DND-41 (cell line): ENCODE measurements at regions not wholly inside any gene's neighbourhood (a gene's known extent, or its start where the extent isn't known, plus 50 kb on each side); places are given as distances from the start of the nearest gene placed in this dataset.
A peak's percentile ranks its signal among the peaks of the same experiment; 100 is the strongest.

ENCODE experiments used
- ATAC-seq: fragments of 200-7000 bp; cut with Tn5 transposase; 3 replicates; pipeline ENCODE4 v1.9.1; 2021; ENCODE audit warnings: low read depth; ENCODE audit not compliant: insufficient read depth
- DNase-seq: peaks from one replicate; pipeline ENCODE4 v3.0.0-alpha.2; 2020
- H2AFZ ChIP-seq: 2 replicates; pipeline ENCODE4 v1.6.0; 2012; ENCODE audit warnings: low read depth, low read length
- H3K27ac ChIP-seq: 2 replicates; pipeline ENCODE4 v1.5.1; 2012; ENCODE audit warnings: low read length, inconsistent platforms
- H3K27me3 ChIP-seq: fragments of 200-600 bp; sonication (generic); 2 replicates; pipeline ENCODE4 v1.6.0; 2012; ENCODE audit warnings: low read length, mild to moderate bottlenecking, inconsistent platforms; ENCODE audit not compliant: insufficient read depth, poor library complexity
- H3K36me3 ChIP-seq: 2 replicates; pipeline ENCODE4 v1.5.1; 2012; ENCODE audit warnings: low read length, inconsistent platforms; ENCODE audit not compliant: insufficient read depth
- H3K4me1 ChIP-seq: 2 replicates; pipeline ENCODE4 v1.5.1; 2012; ENCODE audit warnings: mild to moderate bottlenecking, low read length; ENCODE audit not compliant: insufficient read depth
- H3K4me2 ChIP-seq: 2 replicates; pipeline ENCODE4 v1.6.0; 2012; ENCODE audit warnings: mild to moderate bottlenecking, moderate library complexity, low read length, inconsistent platforms; ENCODE audit not compliant: insufficient read depth
- H3K4me3 ChIP-seq, 2 experiments: fragments of 200-600 bp in 1 of 2; shearing (Covaris generic) in 1 of 2; 2 replicates each; pipeline ENCODE4 v1.5.1; 2012 to 2016; ENCODE audit warnings: inconsistent platforms in 2 of 2, low read length in 2 of 2, mild to moderate bottlenecking in 2 of 2, low read depth in 1 of 2, moderate library complexity in 1 of 2
- H3K79me2 ChIP-seq: 2 replicates; pipeline ENCODE4 v1.6.0; 2012; ENCODE audit warnings: low read length, inconsistent platforms; ENCODE audit not compliant: insufficient read depth
- H3K9ac ChIP-seq: 2 replicates; pipeline ENCODE4 v1.6.0; 2012; ENCODE audit warnings: low read depth, mild to moderate bottlenecking, inconsistent platforms, low read length, moderate library complexity
- H3K9me3 ChIP-seq: 2 replicates; pipeline ENCODE4 v1.5.1; 2012; ENCODE audit warnings: low read length, moderate library complexity, mild to moderate bottlenecking, inconsistent platforms; ENCODE audit not compliant: insufficient read depth, severe bottlenecking
- H4K20me1 ChIP-seq: 2 replicates; pipeline ENCODE4 v1.6.0; 2012; ENCODE audit warnings: low read length; ENCODE audit not compliant: insufficient read depth
- CTCF ChIP-seq: IDR thresholded peaks from 2 replicates; pipeline ENCODE4 v1.5.1; 2012; ENCODE audit warnings: borderline replicate concordance, low read length, moderate library complexity, mild to moderate bottlenecking; ENCODE audit not compliant: poor library complexity, severe bottlenecking; ENCODE audit errors: extremely low read depth
- EZH2 ChIP-seq: IDR thresholded peaks from 3 replicates; pipeline ENCODE4 v1.6.1; 2012; ENCODE audit warnings: borderline replicate concordance, low read depth, mild to moderate bottlenecking, moderate library complexity, low read length, inconsistent platforms; ENCODE audit not compliant: severe bottlenecking

GRCh38 chr14:48983351-48983888 lies 602.8 kb downstream of the RPS29 start:
- Histone ChIP-seq H3K79me2 (no peaks in the 10 kb centered on the region), H3K27ac (no peak overlapping the region), H3K9me3 (no peaks in the 10 kb centered on the region), H3K36me3 (no peaks in the 10 kb centered on the region), H4K20me1 (no peaks in the 10 kb centered on the region), H3K4me3 (no peak overlapping the region), H2AFZ (no peak overlapping the region), H3K4me2 (no peak overlapping the region), H3K4me1 (no peaks in the 10 kb centered on the region), H3K9ac (no peak overlapping the region), H3K27me3 (no peaks in the 10 kb centered on the region)
- no peak for ATAC-seq
- DNase-seq, result no peak
- TF ChIP-seq CTCF (no peak), EZH2 (no peak)

- Histone ChIP-seq H3K79me2 (no peaks in the 10 kb centered on the region), H3K4me3 (no peak overlapping the region), H2AFZ (no peak overlapping the region), H3K9ac (no peak overlapping the region), H4K20me1 (no peaks in the 10 kb centered on the region), H3K4me2 (no peak overlapping the region), H3K27me3 (no peaks in the 10 kb centered on the region), H3K27ac (no peak overlapping the region), H3K9me3 (no peaks in the 10 kb centered on the region), H3K36me3 (no peaks in the 10 kb centered on the region), H3K4me1 (no peaks in the 10 kb centered on the region)
- DNase-seq (no peak), ATAC-seq (no peak; the same call in 2 of the 3 replicates)
- TF ChIP-seq CTCF (peak; percentile 30), EZH2 (no peak)
These were observed 611.2 kb downstream of the RPS29 start for GRCh38 chr14:48974994-48975393.

GRCh38 chr14:48973151-48973550 lies 613.0 kb downstream of the RPS29 start:
- H3K27ac ChIP-seq, result no peak overlapping the region
- TF ChIP-seq EZH2 (no peak), CTCF (no peak)
- H3K79me2 ChIP-seq, result no peaks in the 10 kb centered on the region
- no peak overlapping the region for H3K4me3 ChIP-seq
- no peaks in the 10 kb centered on the region for H3K9me3 ChIP-seq
- H3K4me2 ChIP-seq, result no peak overlapping the region
- H3K9ac ChIP-seq, result no peak overlapping the region
- no peaks in the 10 kb centered on the region for H4K20me1 ChIP-seq
- no peaks in the 10 kb centered on the region for H3K27me3 ChIP-seq
- no peak overlapping the region for H2AFZ ChIP-seq
- peaks cover under 1% of the 10 kb centered on the region; the same call in 1 of the 2 replicates for H3K4me1 ChIP-seq
- no peaks in the 10 kb centered on the region for H3K36me3 ChIP-seq
- no peak for DNase-seq
- ATAC-seq, result no peak

GRCh38 chr14:48970943-48971342 lies 615.2 kb downstream of the RPS29 start:
- Histone ChIP-seq H3K27me3 (no peaks in the 10 kb centered on the region), H3K4me2 (no peak overlapping the region), H3K9me3 (no peaks in the 10 kb centered on the region), H3K27ac (no peak overlapping the region), H4K20me1 (no peaks in the 10 kb centered on the region), H2AFZ (no peak overlapping the region), H3K4me1 (peaks cover 11% of the 10 kb centered on the region), H3K79me2 (no peaks in the 10 kb centered on the region), H3K36me3 (no peaks in the 10 kb centered on the region), H3K9ac (no peak overlapping the region), H3K4me3 (no peak overlapping the region)
- no peak for DNase-seq
- TF ChIP-seq CTCF, result no peak
- TF ChIP-seq EZH2, result no peak
- no peak for ATAC-seq
